ENCODE measurements at regions not wholly inside any gene's neighbourhood (a gene's known extent, or its start where the extent isn't known, plus 50 kb on each side); places are given as distances from the start of the nearest gene placed in this dataset.

DNA sequence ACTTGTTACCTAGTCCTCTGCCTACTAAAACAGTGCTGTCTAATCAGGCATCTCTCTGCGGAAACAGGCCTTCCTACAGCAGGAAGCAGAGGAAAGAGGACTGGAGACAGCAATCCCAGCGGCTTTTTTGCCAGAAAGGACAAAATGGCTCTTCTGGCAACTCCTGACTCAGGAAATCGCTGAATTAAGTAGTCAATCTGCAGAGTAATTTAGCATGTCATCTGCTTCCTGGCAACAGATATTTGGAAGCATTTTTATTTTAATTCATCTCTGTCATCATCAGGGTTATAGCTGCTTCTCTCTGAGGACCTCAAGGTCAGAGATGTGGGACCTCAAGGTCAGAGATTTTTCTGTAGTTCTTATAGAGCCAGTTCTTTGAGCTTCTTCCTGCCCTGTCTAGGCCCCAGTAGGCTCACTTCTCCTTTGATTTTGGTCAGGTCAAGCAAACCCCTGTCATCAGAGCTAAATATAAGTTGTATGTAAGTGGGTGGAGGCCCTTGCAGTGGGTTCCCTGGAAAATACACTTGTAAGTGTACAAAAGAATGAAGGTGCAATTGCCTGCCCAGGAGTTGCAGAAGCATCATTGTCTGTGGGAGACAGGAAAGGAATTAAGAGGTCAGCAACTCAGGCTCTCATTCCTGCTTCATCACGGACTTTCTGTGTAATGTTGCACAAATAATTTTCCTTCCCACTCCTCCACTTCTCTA lies 229.4 kb downstream of the ALDH8A1 start:
- no peak for DNase-seq (ENCODE audit: extremely low read depth, low read depth, low spot score)

DNA sequence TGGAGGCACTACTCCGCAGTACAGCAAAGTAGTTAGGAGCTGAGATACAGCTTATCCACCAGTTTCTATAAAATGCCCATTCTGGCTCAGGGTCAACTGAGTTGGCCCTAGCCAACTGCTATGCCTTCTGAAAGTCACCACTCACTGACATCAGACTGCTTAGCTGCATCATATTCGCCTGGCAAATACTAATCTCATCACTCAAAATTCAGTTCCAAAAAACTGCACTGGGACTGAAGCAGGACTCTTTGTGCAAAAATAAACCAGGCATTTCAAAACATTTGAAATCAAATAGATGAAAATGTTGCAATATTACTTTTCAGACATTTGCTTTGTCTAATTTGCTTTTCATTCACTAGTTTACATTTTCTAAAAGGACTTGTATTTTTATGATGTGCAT lies 230.0 kb downstream of the ALDH8A1 start:
- no peak for DNase-seq (ENCODE audit: extremely low read depth, low read depth, low spot score)

DNA sequence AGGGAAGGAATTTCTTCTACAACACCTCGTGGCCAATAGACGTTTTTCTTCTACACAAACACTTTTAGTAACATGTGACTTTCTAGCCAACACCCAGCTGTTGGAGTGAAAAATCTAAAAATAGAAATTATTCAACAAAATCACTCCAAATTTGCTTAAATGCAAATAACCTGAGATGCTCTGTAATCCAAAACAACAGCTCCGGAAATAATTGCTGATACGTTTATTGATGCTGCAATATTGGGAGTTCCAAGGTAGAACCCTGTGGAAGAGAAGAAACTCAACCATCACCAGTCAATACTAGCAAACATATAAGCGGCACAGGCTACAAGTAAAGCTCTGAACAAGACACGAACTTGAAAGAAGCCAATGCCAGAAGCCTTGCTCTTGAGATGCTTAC lies 230.6 kb downstream of the ALDH8A1 start:
- DNase-seq (ENCODE audit: extremely low read depth, low read depth, low spot score), result no peak

DNA sequence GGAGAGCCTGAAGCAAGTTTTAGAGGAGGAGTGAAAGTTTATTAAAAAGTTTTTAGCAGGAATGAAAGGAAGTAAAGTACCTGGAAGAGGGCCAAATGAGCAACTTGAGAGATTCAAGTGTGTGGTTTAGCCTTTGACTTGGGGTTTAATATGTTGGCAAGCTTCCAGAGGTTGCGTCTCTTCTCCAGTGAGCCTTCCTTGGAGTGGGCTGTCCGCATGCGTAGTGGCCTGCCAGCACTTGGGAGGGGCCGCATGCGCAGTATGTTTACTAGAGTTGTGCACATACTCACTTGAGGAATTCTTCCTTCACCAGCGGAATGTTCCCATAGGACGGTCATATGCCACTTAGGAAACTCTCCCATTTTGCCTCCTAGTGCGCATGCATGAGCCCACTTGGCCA lies 235.2 kb downstream of the ALDH8A1 start:
- no peak for DNase-seq (ENCODE audit: extremely low read depth, low read depth, low spot score)

DNA sequence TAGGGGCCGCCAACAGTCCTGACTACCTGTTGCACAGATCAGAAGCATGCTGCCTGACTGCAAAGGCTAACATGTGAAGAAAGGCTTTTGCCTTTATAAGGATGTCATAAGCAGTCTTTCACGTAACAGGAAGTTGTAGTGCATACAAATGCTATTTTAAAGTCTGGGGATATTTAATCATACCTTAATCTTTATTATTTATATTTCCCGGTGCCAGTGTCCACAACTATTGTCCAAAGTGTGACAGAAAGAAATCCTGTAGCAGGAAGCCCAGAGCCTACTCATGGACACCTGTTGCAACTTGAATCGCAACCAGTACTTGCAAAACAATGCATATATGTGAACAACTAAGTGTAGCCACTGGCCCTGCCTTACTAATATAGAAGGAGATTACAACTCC lies 235.8 kb downstream of the ALDH8A1 start:
- DNase-seq (ENCODE audit: extremely low read depth, low read depth, low spot score), result no peak

DNA sequence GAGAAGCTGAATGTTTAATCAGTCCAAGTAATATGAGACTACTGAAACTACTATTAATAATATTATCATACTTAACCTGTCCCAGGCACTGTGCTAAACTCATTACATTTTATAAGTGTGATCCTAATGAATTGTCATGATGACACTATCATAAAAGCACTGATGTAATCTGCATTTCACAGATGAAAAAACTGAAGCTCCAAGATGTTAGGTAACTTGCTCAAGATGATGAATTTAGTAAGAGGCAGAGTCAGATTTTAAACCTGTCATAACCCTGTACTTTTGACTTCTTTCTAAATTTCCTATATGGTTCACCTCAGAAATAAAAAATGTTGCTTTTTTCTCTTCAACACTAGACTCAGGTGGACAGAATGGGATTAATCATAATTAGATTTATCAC lies 237.6 kb downstream of the ALDH8A1 start:
- no peak for DNase-seq (ENCODE audit: extremely low read depth, low read depth, low spot score)

DNA sequence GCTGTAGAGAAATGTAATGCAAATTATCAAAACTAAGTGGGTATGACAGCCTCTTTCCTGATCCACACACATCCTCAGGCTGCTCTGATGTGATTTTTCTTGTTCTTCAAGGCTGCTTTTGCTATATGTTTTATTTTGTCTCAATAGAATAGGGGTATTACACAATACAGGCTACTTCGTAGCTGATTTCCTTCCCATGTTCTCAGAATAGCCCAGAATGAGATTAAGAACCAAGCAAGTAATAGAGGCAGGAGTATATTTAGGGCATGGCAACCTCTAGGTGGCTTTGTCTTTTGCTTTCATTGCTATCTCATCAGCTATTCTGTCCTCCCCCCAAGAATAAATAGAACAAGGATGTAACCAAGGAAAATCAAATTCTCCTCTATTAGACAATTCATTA lies 241.8 kb downstream of the ALDH8A1 start:
- no peak for DNase-seq (ENCODE audit: extremely low read depth, low read depth, low spot score)

DNA sequence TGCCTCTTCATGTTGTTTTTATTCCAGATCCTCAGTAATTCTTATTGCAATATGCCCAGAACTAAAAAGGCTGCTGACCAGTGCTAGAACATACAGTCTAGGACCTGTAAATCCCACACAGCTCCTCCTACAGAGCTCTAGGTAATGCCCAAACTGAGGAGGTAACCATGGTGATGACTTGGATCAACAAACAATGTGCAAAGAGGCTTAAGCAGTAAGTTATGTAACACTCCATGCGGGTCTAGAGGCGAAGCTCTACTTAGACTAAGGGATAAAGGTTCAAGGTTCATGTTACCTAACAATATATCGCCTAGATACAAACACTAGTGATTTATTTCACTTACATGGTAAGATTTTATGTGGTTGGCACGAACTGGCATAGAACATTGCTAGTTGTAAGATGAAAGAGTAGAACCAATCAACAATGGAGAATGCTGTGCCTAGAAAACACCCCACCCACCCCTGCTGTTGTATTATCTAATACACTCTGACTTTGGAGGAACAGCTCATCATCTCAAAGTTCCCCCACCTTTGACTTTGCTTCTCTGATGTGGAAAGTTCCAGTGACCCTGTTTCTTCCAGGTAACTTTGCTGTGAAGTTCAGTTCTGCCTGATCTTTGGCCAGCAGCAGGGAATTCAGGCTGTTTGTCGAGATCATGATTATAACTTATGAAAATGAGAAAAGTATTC lies 242.4 kb downstream of the ALDH8A1 start:
- DNase-seq (ENCODE audit: extremely low read depth, low read depth, low spot score), result no peak

DNA sequence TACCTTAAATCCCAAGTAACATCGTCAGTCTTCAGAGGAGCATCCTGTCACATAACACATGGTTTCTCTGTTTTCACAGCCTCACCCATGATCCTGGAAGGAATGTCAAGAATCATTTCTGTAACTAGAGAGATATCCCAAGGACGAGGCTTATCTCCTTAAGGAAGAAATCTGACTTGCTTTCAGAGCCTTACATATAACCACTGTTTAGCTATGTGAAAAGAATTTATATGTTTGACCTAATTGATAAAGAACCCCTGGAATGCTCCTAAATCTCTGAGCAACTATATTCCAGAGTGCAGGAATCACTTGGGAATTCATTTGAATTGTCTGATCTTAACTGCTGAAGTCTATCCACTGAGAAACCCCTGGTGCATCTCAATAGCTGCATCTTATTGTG lies 243.1 kb downstream of the ALDH8A1 start:
- no peak for DNase-seq (ENCODE audit: extremely low read depth, low read depth, low spot score)

DNA sequence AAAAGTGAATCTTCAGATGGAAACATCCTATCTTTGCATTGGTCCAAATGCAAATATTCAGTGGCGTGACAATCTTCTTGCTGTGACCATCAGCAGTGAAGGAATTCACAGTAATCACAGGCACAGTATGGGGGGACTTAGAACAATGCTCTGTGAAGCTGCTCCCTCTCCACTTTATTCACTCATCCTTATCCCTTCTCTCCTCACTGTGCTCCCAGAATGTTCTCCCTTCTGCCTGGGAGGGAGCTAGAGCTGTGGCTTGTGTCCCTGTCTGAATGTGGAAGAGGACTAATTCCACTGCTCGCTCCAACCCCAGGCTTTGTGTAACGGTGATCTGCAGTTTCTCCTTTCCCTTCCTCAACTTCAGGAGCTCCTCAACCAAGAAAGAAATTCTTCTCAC lies 243.7 kb downstream of the ALDH8A1 start:
- DNase-seq (ENCODE audit: extremely low read depth, low read depth, low spot score), result no peak

DNA sequence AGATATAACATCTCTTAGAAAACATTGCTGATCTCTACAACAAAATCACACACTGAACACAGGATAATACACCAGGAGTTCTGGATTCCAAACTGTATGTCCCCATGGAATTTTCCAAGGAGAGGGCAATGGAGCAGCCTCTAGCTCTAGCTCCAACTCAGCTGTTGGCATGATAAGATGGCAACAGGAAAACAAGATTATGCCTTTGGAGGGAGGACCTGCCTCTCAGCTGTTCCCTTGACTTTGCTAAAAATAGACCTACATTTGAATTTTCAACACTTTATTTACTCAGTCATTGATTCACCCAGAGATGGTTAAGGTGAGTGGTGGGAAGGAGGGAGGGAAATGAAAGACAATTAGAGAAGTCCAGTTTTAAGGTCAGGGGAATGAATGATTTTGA lies 246.7 kb downstream of the ALDH8A1 start:
- DNase-seq (ENCODE audit: extremely low read depth, low read depth, low spot score), result no peak

DNA sequence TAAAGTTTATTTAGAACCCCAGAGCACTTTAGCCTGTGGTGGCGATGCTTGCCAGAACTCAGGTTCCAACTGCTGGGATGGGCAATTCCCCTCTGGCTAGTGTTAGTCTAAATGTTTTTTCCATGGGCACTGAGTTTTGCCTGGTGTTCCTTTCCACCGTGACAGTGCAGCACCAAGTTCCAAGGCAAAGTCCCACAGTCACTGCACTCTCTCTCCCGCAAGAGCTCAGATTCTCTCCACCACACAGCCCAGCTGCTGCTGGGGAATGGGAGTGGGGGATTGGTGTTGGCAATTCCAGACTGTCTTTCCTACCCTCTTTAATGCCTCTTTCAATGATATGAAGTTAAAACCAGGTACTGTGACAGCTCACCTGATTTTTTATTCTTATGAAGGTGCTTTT lies 247.6 kb downstream of the ALDH8A1 start:
- DNase-seq (ENCODE audit: extremely low read depth, low read depth, low spot score), result no peak

DNA sequence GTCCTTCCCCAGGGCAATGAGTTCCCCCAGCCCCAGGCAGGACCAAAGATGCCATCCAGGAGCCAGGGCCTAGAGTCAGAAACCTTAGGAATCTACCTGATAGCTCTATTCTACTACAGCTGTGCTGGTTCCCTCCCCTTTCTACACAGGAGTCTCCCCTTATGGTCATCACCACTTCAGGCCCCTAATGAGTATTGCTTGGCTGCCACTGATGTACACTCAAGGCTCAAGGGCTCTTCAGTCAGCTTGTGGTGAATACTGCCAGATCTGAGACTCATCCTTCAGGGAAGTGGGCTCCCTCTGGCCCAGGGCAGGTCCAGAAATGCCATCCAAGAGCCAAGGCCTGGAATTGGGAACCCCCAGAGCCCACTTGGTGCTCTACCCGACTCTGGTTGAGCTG lies 248.6 kb downstream of the ALDH8A1 start:
- DNase-seq (ENCODE audit: extremely low read depth, low read depth, low spot score), result no peak

DNA sequence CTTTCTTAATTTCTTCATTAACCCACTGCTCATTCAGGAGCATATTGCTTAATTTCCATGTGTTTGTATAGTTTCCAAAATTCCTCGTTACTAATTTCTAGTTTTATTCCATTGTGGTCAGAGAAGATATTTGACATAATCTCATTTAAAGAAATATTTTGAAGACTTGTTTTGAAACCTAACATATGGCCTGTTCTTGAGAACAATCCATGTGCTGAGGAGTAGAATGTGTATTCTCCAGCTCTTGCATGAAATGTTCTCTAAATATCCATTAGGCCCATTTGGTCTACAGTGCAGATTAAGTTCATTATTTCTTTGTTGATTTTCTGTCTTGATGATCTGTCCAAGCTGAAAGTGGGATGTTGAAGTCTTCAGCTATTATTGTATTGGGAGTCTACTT lies 251.7 kb downstream of the ALDH8A1 start:
- no peak for DNase-seq (ENCODE audit: extremely low read depth, low read depth, low spot score)

DNA sequence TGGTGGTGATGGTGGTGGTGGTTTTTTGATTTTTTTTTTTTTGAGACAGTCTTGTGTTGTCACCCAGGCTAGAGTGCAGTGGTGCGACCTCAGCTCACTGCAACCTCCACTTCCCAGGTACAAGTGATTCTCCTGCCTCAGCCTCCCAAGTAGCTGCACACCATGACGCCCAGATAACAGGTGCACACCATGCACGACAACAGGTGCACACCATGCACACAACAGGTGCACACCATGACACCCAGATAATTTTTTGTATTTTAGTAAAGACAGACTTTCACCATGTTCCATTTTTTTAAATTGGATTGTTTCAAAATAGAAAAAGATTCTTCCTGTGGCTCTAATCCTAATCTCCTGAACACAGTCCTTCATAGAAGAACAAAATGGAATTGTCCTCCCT lies 257.9 kb downstream of the ALDH8A1 start:
- no peak for DNase-seq (ENCODE audit: extremely low read depth, low read depth, low spot score)

DNA sequence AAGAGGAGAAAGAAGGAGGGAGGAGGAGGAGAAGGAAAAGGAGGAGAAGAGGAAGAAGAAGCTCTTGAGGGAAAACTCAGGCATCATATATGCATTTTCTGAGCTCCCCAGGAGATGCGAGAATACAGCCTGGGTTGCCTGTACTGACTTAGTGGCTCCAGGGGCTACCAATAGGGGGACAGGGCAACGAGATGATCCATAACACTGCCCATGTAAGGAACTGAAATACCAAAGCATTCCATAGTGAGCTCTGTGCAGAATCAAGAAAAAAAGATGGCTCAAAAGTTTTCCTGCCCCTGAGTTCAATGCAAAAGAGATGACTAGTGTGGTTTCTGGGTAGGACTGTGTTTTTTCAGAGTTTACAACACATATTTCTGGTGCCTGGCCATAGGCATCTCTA lies 258.7 kb downstream of the ALDH8A1 start:
- DNase-seq (ENCODE audit: extremely low read depth, low read depth, low spot score), result no peak

DNA sequence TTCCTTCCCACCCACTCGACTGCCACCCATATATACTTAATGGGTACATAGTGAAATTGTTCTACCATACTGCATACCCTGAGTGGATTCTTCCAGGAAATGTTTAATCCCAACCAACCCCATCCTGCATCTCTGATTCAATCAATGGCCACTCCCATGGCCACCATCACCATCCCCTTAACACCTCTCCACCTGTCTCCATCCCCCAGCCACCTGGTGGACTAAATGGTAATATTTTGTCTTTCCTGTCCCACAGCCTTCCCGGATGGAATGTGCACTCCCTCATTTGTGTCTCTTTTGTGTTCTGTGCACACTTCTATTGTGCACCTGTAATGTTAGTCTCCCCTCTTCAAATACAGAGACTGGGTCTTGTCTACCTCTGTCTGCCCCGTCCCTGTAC lies 259.9 kb downstream of the ALDH8A1 start:
- DNase-seq (ENCODE audit: extremely low read depth, low read depth, low spot score), result no peak

DNA sequence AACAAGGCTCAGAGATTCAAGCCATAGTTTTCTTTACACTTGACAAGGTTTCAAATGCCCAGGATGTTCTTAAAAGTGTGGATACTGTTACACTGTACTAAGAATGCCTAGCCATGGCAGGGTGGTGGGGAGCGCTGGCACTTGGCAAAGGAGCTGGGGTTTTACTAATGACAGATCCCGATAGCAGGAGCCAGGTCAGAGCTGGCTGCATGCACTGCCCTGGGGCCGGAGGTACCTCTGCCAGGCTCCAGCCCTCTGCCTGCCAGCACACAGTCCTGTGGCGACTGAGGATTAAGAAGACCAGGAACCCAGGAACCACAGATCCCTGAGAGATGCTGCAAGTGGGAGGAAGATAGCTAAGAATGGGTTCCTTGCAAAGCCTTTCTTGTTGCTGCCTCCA lies 260.3 kb downstream of the ALDH8A1 start:
- no peak for DNase-seq (ENCODE audit: extremely low read depth, low read depth, low spot score)

DNA sequence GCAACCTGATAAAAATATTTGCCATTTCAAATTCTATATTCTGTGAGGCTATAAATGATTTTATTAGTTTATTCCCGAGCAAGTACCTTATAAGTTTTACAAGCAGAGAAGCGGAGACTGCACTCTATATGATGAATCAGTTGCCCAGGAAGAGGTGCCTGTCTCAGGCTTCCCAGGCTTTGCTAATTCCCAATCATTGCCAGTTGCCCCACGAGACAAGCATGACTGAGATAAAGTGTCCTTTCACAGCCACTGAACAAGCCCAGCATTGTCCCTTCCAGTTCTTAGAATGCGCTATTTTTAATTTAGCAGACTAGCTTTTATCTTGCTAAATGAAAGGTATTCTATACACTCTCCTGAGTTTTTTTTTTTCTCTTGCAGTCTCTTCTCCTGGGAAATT lies 260.7 kb downstream of the ALDH8A1 start:
- DNase-seq (ENCODE audit: extremely low read depth, low read depth, low spot score), result no peak

DNA sequence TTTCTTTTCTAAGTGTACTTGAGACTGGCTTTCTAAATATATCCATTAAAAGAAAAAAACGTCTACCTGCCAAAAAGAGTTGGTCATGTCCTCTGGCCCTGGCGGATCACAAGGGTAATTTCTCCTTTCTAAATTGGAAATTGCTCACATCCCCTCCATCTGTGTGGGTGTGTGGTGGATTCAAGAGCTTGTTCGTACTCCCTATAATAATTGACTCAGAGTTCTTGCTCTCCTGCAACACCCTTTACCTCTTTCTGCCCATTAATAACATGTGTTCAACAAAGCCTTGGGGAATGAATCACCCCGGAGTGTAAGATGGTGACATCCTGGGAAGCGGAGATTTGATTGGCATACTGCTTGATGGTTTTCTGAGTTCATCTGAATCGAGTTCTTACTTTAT lies 263.8 kb downstream of the ALDH8A1 start:
- DNase-seq (ENCODE audit: extremely low read depth, low read depth, low spot score), result no peak

DNA sequence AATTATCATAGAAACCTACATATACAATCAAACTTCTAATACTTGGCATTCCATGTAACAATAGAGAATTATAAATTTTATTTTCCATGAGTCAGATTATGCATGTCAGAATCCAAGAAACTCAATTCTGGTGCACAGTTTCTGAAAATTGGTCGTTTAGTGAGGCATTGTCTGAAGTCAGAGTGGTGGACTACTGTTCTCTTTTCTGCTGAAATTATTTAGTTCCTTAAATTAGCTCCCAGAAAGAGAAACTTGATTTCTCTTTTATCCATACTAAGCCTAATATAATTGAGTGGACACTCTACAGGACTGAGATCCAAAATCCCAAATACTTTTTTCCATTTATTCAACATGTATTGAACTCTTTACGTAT lies 265.5 kb downstream of the ALDH8A1 start:
- no peak for DNase-seq (ENCODE audit: extremely low read depth, low read depth, low spot score)

DNA sequence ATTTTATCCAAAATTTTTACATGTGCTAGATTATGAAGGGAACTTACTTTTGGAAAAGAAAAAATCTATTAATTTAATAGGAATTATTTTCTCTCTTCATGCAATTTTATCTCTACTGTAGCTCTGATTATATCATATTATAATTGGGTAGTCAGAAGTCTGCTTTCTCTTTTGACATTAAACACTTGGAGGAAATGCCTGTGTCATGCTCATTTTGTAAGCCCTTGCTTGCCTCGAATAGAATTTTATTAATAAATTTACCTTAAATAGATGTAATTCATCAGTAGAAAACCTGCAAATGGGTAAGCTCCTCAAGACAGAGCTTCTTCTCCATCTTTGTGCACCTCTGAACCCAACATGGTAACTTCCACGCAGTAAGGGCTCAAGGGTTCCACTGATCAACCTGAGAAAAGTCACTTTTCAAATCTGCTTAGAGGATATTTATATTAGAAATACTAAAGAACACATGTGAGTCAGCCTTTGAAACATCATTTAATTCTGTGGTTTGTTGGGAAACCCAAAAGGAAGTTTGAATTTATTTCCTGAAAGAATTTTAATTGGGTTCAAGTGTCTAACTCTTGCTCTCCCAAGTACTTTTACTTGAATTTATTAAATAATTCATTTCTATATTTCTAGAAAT lies 266.0 kb downstream of the ALDH8A1 start:
- no peak for DNase-seq (ENCODE audit: extremely low read depth, low read depth, low spot score)

All from glomerular endothelial cell (primary cell).